Thoracic aorta (tissue), 2 donors: ENCODE measurements at regions not wholly inside any gene's neighbourhood (a gene's known extent, or its start where the extent isn't known, plus 50 kb on each side); places are given as distances from the start of the nearest gene placed in this dataset.
"Not testable (repeated sequence)": the region's sequence is repeated elsewhere in the genome, so short reads cannot be mapped to it uniquely, and the experiment has no call there.

Experiments used
- ATAC-seq: fragments of 150-250 bp; one replicate; pipeline ENCODE4 v1.8.0; 2017; ENCODE audit warnings: low read depth; ENCODE audit not compliant: insufficient number of reproducible peaks, low FRiP score
- DNase-seq: peaks from one replicate; pipeline ENCODE4 v3.0.0-alpha.2; 2020; ENCODE audit warnings: low spot score
- H3K27ac ChIP-seq, 2 donors: fragments of 200-600 bp; sonication (generic); 1 replicate in 1 of 2; 2 replicates in 1 of 2; pipeline ENCODE4 v1.5.1; 2016; ENCODE audit warnings: mild to moderate bottlenecking in 2 of 2, moderate library complexity in 2 of 2
- H3K27me3 ChIP-seq: fragments of 200-600 bp; sonication (generic); replicated peaks from 2 replicates; pipeline ENCODE4 v1.6.0; 2016; ENCODE audit warnings: mild to moderate bottlenecking; ENCODE audit not compliant: insufficient read depth
- H3K36me3 ChIP-seq: fragments of 200-600 bp; sonication (generic); one replicate; pipeline ENCODE4 v1.5.1; 2016
- H3K4me1 ChIP-seq, 2 donors: fragments of 200-600 bp; sonication (generic); 1 replicate in 1 of 2; 2 replicates in 1 of 2; pipeline versions ENCODE4 v1.5.1 to v1.6.0; 2016; ENCODE audit warnings: low read depth in 2 of 2, mild to moderate bottlenecking in 1 of 2; ENCODE audit not compliant: control insufficient read depth in 1 of 2
- H3K4me3 ChIP-seq: fragments of 200-600 bp; sonication (generic); 2 replicates; pipeline ENCODE4 v1.5.1; 2016; ENCODE audit warnings: mild to moderate bottlenecking
- H3K9me3 ChIP-seq: fragments of 200-600 bp; sonication (generic); 2 replicates; pipeline ENCODE4 v1.5.1; 2016
- CTCF ChIP-seq: fragments of 200-600 bp; sonication (generic); IDR thresholded peaks from one replicate; pipeline ENCODE4 v1.5.1; 2019; ENCODE audit warnings: antibody characterized with exemption

- no peaks in the 10 kb centered on the region for H3K9me3 ChIP-seq
Observed at GRCh38 chr13:81246556-81246955, 905.6 kb upstream of the SPRY2 start.

DNA sequence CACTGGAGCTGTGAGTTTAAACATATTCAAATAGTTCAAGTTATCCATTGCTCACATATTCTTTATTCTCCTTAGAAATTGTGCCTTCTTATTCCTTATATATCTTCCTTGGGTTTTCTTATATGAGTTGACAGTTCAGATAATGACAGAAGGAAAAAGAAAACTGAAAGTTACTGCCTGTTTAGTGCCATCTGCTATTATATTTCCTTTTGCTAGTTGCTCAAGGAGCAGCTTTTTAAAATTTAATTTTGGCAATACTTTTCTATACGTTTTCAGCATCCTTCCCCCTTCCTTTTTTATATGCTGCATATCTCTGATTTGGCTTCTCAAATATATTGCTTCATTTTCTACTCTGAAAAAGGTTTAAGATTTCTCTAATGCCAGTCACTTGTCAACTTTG lies 903.1 kb upstream of the SPRY2 start:
- Histone ChIP-seq H3K36me3 (no peaks in the 10 kb centered on the region), H3K27ac (no peak overlapping the region), H3K9me3 (no peaks in the 10 kb centered on the region), H3K27me3 (no peaks in the 10 kb centered on the region), H3K4me3 (no peak overlapping the region), H3K4me1 (no peaks in the 10 kb centered on the region)
- DNase-seq (no peak), ATAC-seq (no peak)
- TF ChIP-seq CTCF: no peak

More at GRCh38 chr13:81246556-81246955, 905.6 kb upstream of the SPRY2 start:
- Histone ChIP-seq H3K27me3 (no peaks in the 10 kb centered on the region), H3K36me3 (no peaks in the 10 kb centered on the region), H3K4me3 (no peak overlapping the region), H3K4me1 (no peaks in the 10 kb centered on the region), H3K27ac (no peak overlapping the region)
- ATAC-seq (no peak), DNase-seq (no peak)
- no peak for TF ChIP-seq CTCF

GRCh38 chr13:81230386-81230785 lies 889.5 kb upstream of the SPRY2 start:
- no peak overlapping the region for H3K4me3 ChIP-seq
- H3K9me3 ChIP-seq: no peaks in the 10 kb centered on the region
- no peaks in the 10 kb centered on the region for H3K27me3 ChIP-seq
- ATAC-seq (no peak), DNase-seq (no peak)
- no peaks in the 10 kb centered on the region for H3K36me3 ChIP-seq
- H3K27ac ChIP-seq: no peak overlapping the region
- H3K4me1 ChIP-seq: no peaks in the 10 kb centered on the region
- no peak for TF ChIP-seq CTCF

DNA sequence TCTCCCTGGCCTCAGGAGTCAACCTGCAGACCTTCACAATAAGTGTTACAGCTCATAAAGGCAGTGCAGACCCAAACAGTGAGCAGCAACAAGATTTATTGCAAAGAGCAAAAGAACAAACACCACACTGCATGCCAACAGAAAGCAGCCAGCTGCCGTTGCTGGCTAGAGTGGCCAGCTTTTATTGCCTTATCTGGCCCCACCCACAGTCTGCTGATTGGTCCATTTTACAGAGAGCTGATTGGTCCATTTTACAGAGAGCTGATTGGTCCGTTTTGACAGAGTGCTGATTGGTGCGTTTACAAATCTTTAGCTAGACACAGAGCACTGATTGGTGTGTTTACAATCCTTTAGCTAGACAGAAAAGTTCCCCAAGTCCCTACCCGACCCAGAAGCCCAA lies 885.9 kb upstream of the SPRY2 start:
- not testable (repeated sequence) for H3K9me3 ChIP-seq, H3K4me1 ChIP-seq, H3K27me3 ChIP-seq, H3K4me3 ChIP-seq, DNase-seq, ATAC-seq, H3K36me3 ChIP-seq, H3K27ac ChIP-seq

GRCh38 chr13:81224209-81224833 lies 883.4 kb upstream of the SPRY2 start:
- no peak for TF ChIP-seq CTCF
- Histone ChIP-seq H3K9me3 (no peaks in the 10 kb centered on the region), H3K4me1 (no peaks in the 10 kb centered on the region), H3K27me3 (no peaks in the 10 kb centered on the region), H3K27ac (no peak overlapping the region), H3K36me3 (no peaks in the 10 kb centered on the region), H3K4me3 (no peak overlapping the region)
- DNase-seq: no peak
- ATAC-seq: no peak

- H3K36me3 ChIP-seq: no peaks in the 10 kb centered on the region
- H3K4me3 ChIP-seq: no peak overlapping the region
- no peaks in the 10 kb centered on the region for H3K27me3 ChIP-seq
- no peaks in the 10 kb centered on the region for H3K9me3 ChIP-seq
- no peaks in the 10 kb centered on the region for H3K4me1 ChIP-seq
- DNase-seq: no peak
- no peak for ATAC-seq
- no peak for TF ChIP-seq CTCF
- H3K27ac ChIP-seq: no peak overlapping the region
Observed at GRCh38 chr13:81223778-81224177, 882.9 kb upstream of the SPRY2 start.
